ENCODE measurements at regions not wholly inside any gene's neighbourhood (a gene's known extent, or its start where the extent isn't known, plus 50 kb on each side); places are given as distances from the start of the nearest gene placed in this dataset.

- TF ChIP-seq CTCF (IDR thresholded peaks at IDR 0.05) (no peak), POLR2A (IDR thresholded peaks at IDR 0.05) (no peak)
These were observed 222.9 kb downstream of the NDUFA10 start for GRCh38 chr2:239802185-239802649.
